HG02852 (cell line): ENCODE measurements at regions not wholly inside any gene's neighbourhood (a gene's known extent, or its start where the extent isn't known, plus 50 kb on each side); places are given as distances from the start of the nearest gene placed in this dataset.
"Not testable (repeated sequence)": the region's sequence is repeated elsewhere in the genome, so short reads cannot be mapped to it uniquely, and the experiment has no call there.

Source experiments
- ATAC-seq: cut with Tn5 transposase; IDR thresholded peaks from one replicate; pipeline ENCODE4 v1.9.1; 2021; ENCODE audit warnings: mild to moderate bottlenecking, moderate library complexity; ENCODE audit not compliant: unreplicated experiment

GRCh38 chr13:103516015-103516795, 450.0 kb upstream of the SLC10A2 start:
- no peak for ATAC-seq

GRCh38 chr13:103515410-103515809, 449.2 kb upstream of the SLC10A2 start:
- no peak for ATAC-seq

- ATAC-seq = no peak
Observed at GRCh38 chr13:103514619-103515018, 448.4 kb upstream of the SLC10A2 start.

- ATAC-seq = no peak
Observed at GRCh38 chr13:103514188-103514587, 448.0 kb upstream of the SLC10A2 start.

- ATAC-seq = no peak
Observed at GRCh38 chr13:103510007-103510535, 443.9 kb upstream of the SLC10A2 start.

- ATAC-seq = no peak
Observed at GRCh38 chr13:103497404-103497803, 431.2 kb upstream of the SLC10A2 start.

- no peak for ATAC-seq
Observed at GRCh38 chr13:103487841-103488240, 421.6 kb upstream of the SLC10A2 start.

- no peak for ATAC-seq
Observed at GRCh38 chr13:103473081-103473480, 406.9 kb upstream of the SLC10A2 start.

GRCh38 chr13:103471896-103472295, 405.7 kb upstream of the SLC10A2 start:
- no peak for ATAC-seq

- ATAC-seq = no peak
Observed at GRCh38 chr13:103469771-103470170, 403.6 kb upstream of the SLC10A2 start.

GRCh38 chr13:103466761-103467160, 400.5 kb upstream of the SLC10A2 start:
- no peak for ATAC-seq

- not testable (repeated sequence) for ATAC-seq
Observed at GRCh38 chr13:103460246-103460645, 394.0 kb upstream of the SLC10A2 start.

GRCh38 chr13:103457050-103457449, 390.8 kb upstream of the SLC10A2 start:
- ATAC-seq = not testable (repeated sequence)

- no peak for ATAC-seq
Observed at GRCh38 chr13:103451656-103452055, 385.4 kb upstream of the SLC10A2 start.

- ATAC-seq = no peak
Observed at GRCh38 chr13:103443604-103444003, 377.4 kb upstream of the SLC10A2 start.

GRCh38 chr13:103437651-103438050, 371.4 kb upstream of the SLC10A2 start:
- no peak for ATAC-seq

GRCh38 chr13:103436057-103436654, 369.9 kb upstream of the SLC10A2 start:
- no peak for ATAC-seq

GRCh38 chr13:103431856-103432255, 365.6 kb upstream of the SLC10A2 start:
- no peak for ATAC-seq

GRCh38 chr13:103430368-103430767, 364.2 kb upstream of the SLC10A2 start:
- no peak for ATAC-seq

- no peak for ATAC-seq
Observed at GRCh38 chr13:103410002-103410401, 343.8 kb upstream of the SLC10A2 start.

GRCh38 chr13:103406967-103407366, 340.8 kb upstream of the SLC10A2 start:
- no peak for ATAC-seq

GRCh38 chr13:103405297-103405696, 339.1 kb upstream of the SLC10A2 start:
- ATAC-seq = no peak
